Common myeloid progenitor, CD34-positive (primary cell): ENCODE measurements at regions not wholly inside any gene's neighbourhood (a gene's known extent, or its start where the extent isn't known, plus 50 kb on each side); places are given as distances from the start of the nearest gene placed in this dataset.

Source experiments
- CTCF ChIA-PET: fragments of 350-600 bp; sonication (Branson Sonifier 250); formaldehyde crosslinking; loops from one replicate; lab custom pipeline; 2021; ENCODE audit warnings: antibody characterized with exemption; lab: Charles Lee
- POLR2A ChIA-PET: fragments of 350-600 bp; sonication (Branson Sonifier 250); formaldehyde crosslinking; loops from one replicate; lab custom pipeline; 2021; ENCODE audit warnings: antibody characterized with exemption; lab: Charles Lee
- DNase-seq, 3 donors: peaks; one replicate each; pipeline versions ENCODE4 v3.0.0 to v3.0.0-alpha.2; 2013
- H3K27ac ChIP-seq, 2 experiments: 1 replicate in 1 of 2; 2 replicates in 1 of 2; pipeline ENCODE4 v1.7.0; 2013; ENCODE audit warnings: inconsistent platforms in 2 of 2, low read length in 2 of 2, mild to moderate bottlenecking in 2 of 2, low read depth in 1 of 2, moderate library complexity in 1 of 2; ENCODE audit not compliant: severe bottlenecking in 2 of 2, insufficient read depth in 1 of 2, poor library complexity in 1 of 2
- H3K27me3 ChIP-seq, 5 experiments: replicated peaks in 2 of 5; 1 replicate in 3 of 5; 2 replicates in 2 of 5; pipeline versions ENCODE4 v1.6.1 to v1.7.0; 2013; ENCODE audit warnings: low read length in 4 of 5, mild to moderate bottlenecking in 2 of 5, moderate library complexity in 2 of 5, inconsistent platforms in 1 of 5; ENCODE audit not compliant: insufficient read depth in 5 of 5, control insufficient read depth in 4 of 5
- H3K36me3 ChIP-seq, 4 experiments: 1 replicate in 2 of 4; 2 replicates in 2 of 4; pipeline versions ENCODE4 v1.6.1 to v1.7.0; 2013; ENCODE audit warnings: low read length in 3 of 4, control low read depth in 1 of 4, mild to moderate bottlenecking in 1 of 4; ENCODE audit not compliant: control insufficient read depth in 4 of 4, insufficient read depth in 4 of 4
- H3K4me1 ChIP-seq, 4 experiments: 1 replicate in 3 of 4; 2 replicates in 1 of 4; pipeline versions ENCODE4 v1.6.1 to v1.7.1; 2013; ENCODE audit warnings: low read length in 3 of 4, mild to moderate bottlenecking in 3 of 4, control low read depth in 1 of 4, inconsistent platforms in 1 of 4, moderate library complexity in 1 of 4; ENCODE audit not compliant: control insufficient read depth in 4 of 4, insufficient read depth in 4 of 4; ENCODE audit errors: control extremely low read depth in 1 of 4
- H3K4me3 ChIP-seq, 7 experiments: 1 replicate in 4 of 7; 2 replicates in 3 of 7; pipeline versions ENCODE4 v1.5.1 to v1.7.0; 2013; ENCODE audit warnings: mild to moderate bottlenecking in 7 of 7, low read length in 6 of 7, moderate library complexity in 6 of 7, inconsistent platforms in 2 of 7, low read depth in 2 of 7, control low read depth in 1 of 7; ENCODE audit not compliant: insufficient read depth in 4 of 7, control insufficient read depth in 1 of 7; ENCODE audit errors: extremely low read depth in 1 of 7
- H3K9me3 ChIP-seq, 5 experiments: 1 replicate in 4 of 5; 2 replicates in 1 of 5; pipeline versions ENCODE4 v1.6.1 to v1.7.1; 2013; ENCODE audit warnings: low read length in 4 of 5, mild to moderate bottlenecking in 2 of 5, inconsistent platforms in 1 of 5, low read depth in 1 of 5, moderate library complexity in 1 of 5; ENCODE audit not compliant: control insufficient read depth in 4 of 5, insufficient read depth in 2 of 5; ENCODE audit errors: control extremely low read depth in 1 of 5
- WGBS: methylation state at CpG from one replicate; pipeline ENCODE4 v1.1.5; 2013; ENCODE audit not compliant: insufficient coverage; 5-methylcytosine and 5-hydroxymethylcytosine counted together

DNA sequence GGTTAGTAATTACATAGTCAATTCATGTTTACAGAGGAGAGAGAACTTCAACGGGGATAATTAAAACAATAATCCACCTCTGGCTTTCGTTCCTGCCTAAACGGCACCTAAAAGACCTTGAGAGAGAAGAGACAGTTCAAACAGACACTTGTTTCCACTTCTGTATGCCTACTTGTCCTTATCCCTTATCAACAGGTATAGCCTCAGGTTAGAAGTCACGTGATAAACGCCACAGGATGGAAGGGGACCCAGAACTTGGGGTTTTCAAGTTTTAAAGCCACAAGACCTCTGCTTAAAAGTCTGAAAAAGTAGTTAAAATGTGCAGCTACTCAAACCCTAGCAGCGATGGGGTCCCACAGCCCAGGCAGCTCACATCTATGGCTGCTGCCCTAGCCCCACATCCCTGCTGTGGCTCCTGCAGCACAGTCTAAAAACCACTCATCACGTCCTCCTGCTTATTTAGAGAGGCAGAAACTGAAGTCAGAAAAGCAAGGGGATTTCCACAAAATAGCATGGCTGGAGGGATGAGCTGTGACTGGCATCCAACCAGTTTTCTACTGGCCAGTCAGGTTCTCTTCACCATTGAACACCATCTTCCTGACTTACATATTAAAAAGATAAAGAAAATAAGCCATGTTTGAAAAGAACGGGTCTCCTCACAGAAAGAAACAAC lies 51.2 kb upstream of the SEC16B start:
- Histone ChIP-seq H3K27ac (no peak overlapping the region), H3K4me1 (no peaks in the 10 kb centered on the region), H3K9me3 (peaks cover 3 to 8% (median 4%) of the 10 kb centered on the region in 5 experiments), H3K4me3 (no peak overlapping the region), H3K36me3 (peaks cover 0 to 14% (median 5%) of the 10 kb centered on the region in 4 experiments), H3K27me3 (no peaks in the 10 kb centered on the region)
- POLR2A ChIA-PET = no interaction called here
- DNase-seq = no peak
- CTCF ChIA-PET = no interaction called here
- WGBS = 92% methylated on average over 6 of the region's 8 CpGs

GRCh38 chr1:178021950-178022349 lies 52.1 kb upstream of the SEC16B start:
- H3K27me3 ChIP-seq = no peaks in the 10 kb centered on the region
- ChIA-PET POLR2A (no interaction called here), CTCF (no interaction called here)
- WGBS = 94% methylated on average over 4 of the region's 4 CpGs
- H3K9me3 ChIP-seq = peaks cover 2 to 6% (median 3%) of the 10 kb centered on the region in 5 experiments
- no peak overlapping the region for H3K27ac ChIP-seq
- H3K4me3 ChIP-seq = no peak overlapping the region
- no peak for DNase-seq
- H3K4me1 ChIP-seq = no peaks in the 10 kb centered on the region
- H3K36me3 ChIP-seq = peaks cover 0 to 12% (median 5%) of the 10 kb centered on the region in 4 experiments

DNA sequence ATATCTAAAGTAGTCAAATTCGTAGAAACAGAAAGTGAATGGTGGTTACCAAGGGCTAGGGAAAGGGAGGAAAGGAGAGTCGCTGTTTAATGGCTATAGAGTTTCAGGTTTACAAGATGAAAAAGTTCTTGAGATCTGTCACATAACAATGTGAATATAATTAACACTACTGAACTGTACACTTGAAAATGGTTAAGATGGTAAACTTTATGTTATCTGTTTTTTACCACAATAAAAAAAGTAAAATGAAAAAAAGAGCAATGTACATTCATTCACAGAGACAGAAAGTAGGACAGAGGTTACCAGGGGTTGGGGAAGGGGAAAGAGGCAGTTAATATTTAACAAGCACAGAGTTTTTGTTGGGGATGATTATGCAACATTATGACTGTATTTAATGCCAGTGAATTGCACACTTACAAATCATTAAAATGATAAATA lies 53.3 kb upstream of the SEC16B start:
- Histone ChIP-seq H3K4me1 (no peaks in the 10 kb centered on the region), H3K36me3 (peaks cover 0 to 7% (median 2%) of the 10 kb centered on the region in 4 experiments), H3K27me3 (no peaks in the 10 kb centered on the region), H3K9me3 (peaks cover 0 to 3% (median 0%) of the 10 kb centered on the region in 5 experiments), H3K27ac (no peak overlapping the region), H3K4me3 (no peak overlapping the region)
- no CpG with 5 or more reads among the region's 2 CpGs for WGBS
- ChIA-PET CTCF (no interaction called here), POLR2A (no interaction called here)
- no peak for DNase-seq

GRCh38 chr1:178024504-178024903 lies 54.6 kb upstream of the SEC16B start:
- Histone ChIP-seq H3K4me3 (no peak overlapping the region), H3K4me1 (no peaks in the 10 kb centered on the region), H3K27ac (no peak overlapping the region), H3K36me3 (peaks cover 0 to 7% (median 2%) of the 10 kb centered on the region in 4 experiments), H3K9me3 (no peaks in the 10 kb centered on the region), H3K27me3 (no peaks in the 10 kb centered on the region)
- 89% methylated on average over 1 of the region's 3 CpGs for WGBS
- ChIA-PET CTCF (no interaction called here), POLR2A (no interaction called here)
- DNase-seq = no peak

DNA sequence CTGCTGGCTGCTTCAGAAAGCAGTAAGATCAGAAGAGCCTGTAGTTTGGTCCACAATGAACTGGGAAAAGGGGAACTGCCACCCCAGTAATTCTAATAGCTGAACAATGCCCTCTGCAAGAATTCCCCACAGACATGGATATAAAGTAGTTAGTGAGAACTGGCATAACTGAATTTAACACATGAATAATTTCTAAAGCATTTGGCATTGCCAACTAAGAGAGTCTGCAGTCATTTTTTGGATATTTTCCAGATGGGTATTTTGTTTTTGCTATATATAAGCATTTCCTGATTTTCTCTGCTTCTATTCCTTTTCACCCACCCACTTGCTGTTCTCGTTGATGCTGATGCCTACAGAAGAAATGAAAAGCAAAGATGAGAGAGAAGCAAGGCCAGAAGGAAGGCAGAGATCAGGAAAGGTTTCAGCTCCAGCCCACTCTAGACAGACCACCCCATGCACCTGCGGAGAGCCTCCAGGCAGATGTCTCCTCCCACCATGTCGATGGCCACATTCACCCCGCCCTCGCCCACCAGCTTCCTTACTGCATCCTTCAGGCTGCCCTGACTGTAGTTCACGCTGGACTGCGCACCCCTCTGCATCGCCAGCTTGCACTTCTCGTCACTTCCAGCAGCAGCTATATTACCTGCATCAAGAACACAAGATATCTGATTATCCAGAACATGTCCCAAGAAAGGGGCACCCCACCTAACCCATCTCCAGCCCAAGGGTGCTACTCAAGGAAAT lies 55.9 kb upstream of the SEC16B start:
- POLR2A ChIA-PET = no interaction called here
- H3K4me3 ChIP-seq = no peak overlapping the region
- no peaks in the 10 kb centered on the region for H3K4me1 ChIP-seq
- CTCF ChIA-PET = no interaction called here
- H3K9me3 ChIP-seq = no peaks in the 10 kb centered on the region
- H3K27me3 ChIP-seq = no peaks in the 10 kb centered on the region
- WGBS = 98% methylated on average over 8 of the region's 9 CpGs
- H3K27ac ChIP-seq = no peak overlapping the region
- peaks cover 0 to 7% (median 2%) of the 10 kb centered on the region in 4 experiments for H3K36me3 ChIP-seq
- DNase-seq = no peak

DNA sequence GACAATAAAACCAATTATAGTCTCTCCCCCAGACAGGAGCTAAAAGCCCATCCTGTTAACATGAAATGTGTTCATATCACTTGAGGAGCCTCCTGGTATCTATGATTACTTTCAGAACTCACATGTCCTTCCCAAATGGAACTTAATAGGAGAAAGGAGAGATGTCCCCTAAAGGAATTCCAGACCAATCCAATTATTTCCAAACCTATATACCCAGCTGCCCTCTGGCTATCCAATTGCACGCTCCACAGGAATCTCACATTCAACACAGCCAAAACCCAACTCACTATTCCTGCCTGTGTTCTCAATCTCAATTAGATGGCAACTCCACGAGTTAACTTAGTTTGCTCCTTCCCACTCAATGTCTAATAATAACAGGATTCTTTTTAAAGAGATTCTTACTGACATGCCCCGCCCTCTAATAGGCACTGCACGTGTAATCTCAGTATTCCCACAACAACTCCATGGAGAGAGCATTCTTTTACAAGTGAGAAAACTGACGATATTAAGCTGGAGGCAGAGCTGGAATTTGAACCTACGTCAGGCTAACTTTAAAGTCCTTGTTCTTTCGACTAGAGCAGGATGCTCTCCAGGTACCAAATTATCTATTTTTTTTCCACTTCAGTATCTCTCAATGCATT lies 59.1 kb upstream of the SEC16B start:
- WGBS = 90% methylated on average over 4 of the region's 7 CpGs
- no peak overlapping the region for H3K4me3 ChIP-seq
- H3K9me3 ChIP-seq = no peaks in the 10 kb centered on the region
- peaks cover 0 to 7% (median 0%) of the 10 kb centered on the region in 4 experiments for H3K36me3 ChIP-seq
- ChIA-PET CTCF (interaction anchor here (0.9 to 5.6 kb wide), 5 partner anchors 8 to 254 kb away, joined by 3 to 57 read pairs (median 3); no protein-coding TSS in a partner anchor), POLR2A (no interaction called here)
- H3K27me3 ChIP-seq = no peaks in the 10 kb centered on the region
- no peak for DNase-seq
- no peaks in the 10 kb centered on the region for H3K4me1 ChIP-seq
- H3K27ac ChIP-seq = no peak overlapping the region
